B cell (primary cell): ENCODE measurements at regions not wholly inside any gene's neighbourhood (a gene's known extent, or its start where the extent isn't known, plus 50 kb on each side); places are given as distances from the start of the nearest gene placed in this dataset.

Experiments
- ATAC-seq: fragments of 200-7000 bp; cut with Tn5 transposase; one replicate; pipeline ENCODE4 v1.10.0; 2021; ENCODE audit warnings: low read depth, mild to moderate bottlenecking, moderate number of reproducible peaks, moderate library complexity
- CTCF ChIA-PET: fragments of 350-600 bp; sonication (Branson Sonifier 250); formaldehyde crosslinking; loops from one replicate; lab custom pipeline; 2021; ENCODE audit warnings: antibody characterized with exemption, inconsistent platforms; lab: Charles Lee
- POLR2A ChIA-PET: fragments of 350-600 bp; sonication (Branson Sonifier 250); formaldehyde crosslinking; loops from one replicate; lab custom pipeline; 2021; ENCODE audit warnings: antibody characterized with exemption; lab: Charles Lee
- DNase-seq: peaks from one replicate; pipeline ENCODE4 v3.0.0; 2013
- H2AFZ ChIP-seq: 2 replicates; pipeline ENCODE4 v1.6.1; 2012; ENCODE audit warnings: mild to moderate bottlenecking, low read depth, low read length; ENCODE audit not compliant: insufficient read depth, poor library complexity, severe bottlenecking
- H3K27ac ChIP-seq, 2 donors: 1 replicate in 1 of 2; 2 replicates in 1 of 2; pipeline ENCODE4 v1.5.1; 2012 to 2013; ENCODE audit warnings: low read length in 2 of 2, mild to moderate bottlenecking in 2 of 2, moderate library complexity in 1 of 2
- H3K27me3 ChIP-seq, 4 experiments: fragments of 200-600 bp in 1 of 4; sonication (generic) in 1 of 4; replicated peaks in 1 of 4; 1 replicate in 2 of 4; 2 replicates in 2 of 4; pipeline versions ENCODE4 v1.6.1 to v1.7.0; 2013 to 2016; ENCODE audit warnings: low read length in 3 of 4, mild to moderate bottlenecking in 2 of 4, mixed read lengths in 1 of 4, moderate library complexity in 1 of 4; ENCODE audit not compliant: insufficient read depth in 4 of 4, control insufficient read depth in 3 of 4; ENCODE audit errors: control extremely low read depth in 1 of 4
- H3K36me3 ChIP-seq, 2 experiments: replicated peaks in 1 of 2; 1 replicate in 1 of 2; 2 replicates in 1 of 2; pipeline versions ENCODE4 v1.6.1 to v1.7.1; 2013; ENCODE audit warnings: low read length in 1 of 2; ENCODE audit not compliant: insufficient read depth in 2 of 2, control insufficient read depth in 1 of 2; ENCODE audit errors: control extremely low read depth in 1 of 2, extremely low read depth in 1 of 2
- H3K4me1 ChIP-seq, 2 donors: fragments of 200-600 bp in 1 of 2; sonication (generic) in 1 of 2; 1 replicate in 1 of 2; 2 replicates in 1 of 2; pipeline versions ENCODE4 v1.5.1 to v1.6.1; 2013 to 2017; ENCODE audit warnings: low read length in 2 of 2; ENCODE audit not compliant: control insufficient read depth in 2 of 2, insufficient read depth in 2 of 2
- H3K4me2 ChIP-seq: replicated peaks from 2 replicates; pipeline ENCODE3; 2012; ENCODE audit warnings: mild to moderate bottlenecking, low read depth, low read length; ENCODE audit not compliant: poor library complexity, severe bottlenecking
- H3K4me3 ChIP-seq, 5 experiments: fragments of 200-600 bp in 1 of 5; sonication (generic) in 1 of 5; 1 replicate in 3 of 5; 2 replicates in 2 of 5; pipeline versions ENCODE4 v1.5.1 to v1.7.0; 2011 to 2016; ENCODE audit warnings: low read length in 4 of 5, mild to moderate bottlenecking in 4 of 5, low read depth in 2 of 5, control low read depth in 1 of 5, moderate library complexity in 1 of 5; ENCODE audit not compliant: insufficient read depth in 1 of 5; ENCODE audit errors: control extremely low read depth in 1 of 5, extremely low read depth in 1 of 5
- H3K79me2 ChIP-seq: fragments of 200-600 bp; sonication (generic); one replicate; pipeline ENCODE4 v1.6.0; 2016; ENCODE audit warnings: low read length; ENCODE audit not compliant: control insufficient read depth, insufficient read depth
- H3K9ac ChIP-seq: fragments of 200-600 bp; sonication (generic); 2 replicates; pipeline ENCODE4 v1.6.1; 2017; ENCODE audit warnings: mild to moderate bottlenecking, low read length, moderate library complexity
- H3K9me3 ChIP-seq, 3 donors: one replicate each; pipeline versions ENCODE4 v1.6.1 to v1.7.1; 2013; ENCODE audit warnings: low read length in 2 of 3; ENCODE audit not compliant: control insufficient read depth in 2 of 3, insufficient read depth in 1 of 3; ENCODE audit errors: control extremely low read depth in 1 of 3
- H4K20me1 ChIP-seq: 2 replicates; pipeline ENCODE4 v1.6.0; 2012; ENCODE audit warnings: mild to moderate bottlenecking, low read length; ENCODE audit not compliant: insufficient read depth, control insufficient read depth, poor library complexity, severe bottlenecking
- H3K27ac Mint-ChIP-seq: one replicate; pipeline ENCODE4 v1.8.0; 2021; ENCODE audit warnings: mixed read lengths
- H3K27me3 Mint-ChIP-seq: one replicate; pipeline ENCODE4 v1.8.0; 2021; ENCODE audit warnings: mixed read lengths
- H3K4me1 Mint-ChIP-seq: one replicate; pipeline ENCODE4 v1.8.0; 2021; ENCODE audit warnings: mixed read lengths
- H3K4me3 Mint-ChIP-seq: one replicate; pipeline ENCODE4 v1.8.0; 2021; ENCODE audit warnings: mixed read lengths
- H3K9me3 Mint-ChIP-seq: one replicate; pipeline ENCODE4 v1.8.0; 2022; ENCODE audit warnings: mixed read lengths; ENCODE audit not compliant: insufficient read depth
- CTCF ChIP-seq: fragments of 200-600 bp; IDR thresholded peaks from one replicate; pipeline ENCODE4 v1.8.0; 2022; ENCODE audit warnings: antibody characterized with exemption, mild to moderate bottlenecking
- EZH2 ChIP-seq: IDR thresholded peaks from 2 replicates; pipeline ENCODE4 v1.6.1; 2012; ENCODE audit warnings: borderline replicate concordance, low read depth, mild to moderate bottlenecking, moderate library complexity, low read length; ENCODE audit not compliant: insufficient read depth, poor library complexity, severe bottlenecking
- WGBS: methylation state at CpG from one replicate; pipeline ENCODE4 v1.1.5; 2013; ENCODE audit warnings: missing lambda C conversion rate; ENCODE audit not compliant: insufficient coverage; 5-methylcytosine and 5-hydroxymethylcytosine counted together
- intact Hi-C: fragments of 100-400 bp; cut with micrococcal nuclease; formaldehyde crosslinking; loops from one replicate; pipeline ENCODE4 v1.10.0; 2022

GRCh38 chr2:4278392-4278791 is 575.0 kb downstream of the DCDC2C start:
- peaks cover 2% of the 10 kb centered on the region for H3K9me3 Mint-ChIP-seq

GRCh38 chr2:4279431-4279830 is 576.1 kb downstream of the DCDC2C start:
- no peaks in the 10 kb centered on the region for H3K4me1 ChIP-seq
- WGBS = no CpG with 5 or more reads among the region's 5 CpGs
- no peaks in the 10 kb centered on the region for H3K9me3 ChIP-seq
- DNase-seq = no peak
- H3K27ac Mint-ChIP-seq = no peak overlapping the region
- ChIA-PET CTCF (no interaction called here), POLR2A (no interaction called here)
- H3K36me3 ChIP-seq = no peaks in the 10 kb centered on the region
- intact Hi-C loops = no loop called here
- H3K4me3 ChIP-seq = no peak overlapping the region
- no peak overlapping the region for H3K4me2 ChIP-seq
- no peaks in the 10 kb centered on the region for H3K27me3 ChIP-seq
- no peak overlapping the region for H3K4me3 Mint-ChIP-seq
- H3K9ac ChIP-seq = no peak overlapping the region
- H3K79me2 ChIP-seq = no peaks in the 10 kb centered on the region
- H3K4me1 Mint-ChIP-seq = no peaks in the 10 kb centered on the region
- H3K9me3 Mint-ChIP-seq = peaks cover 4% of the 10 kb centered on the region
- H4K20me1 ChIP-seq = no peaks in the 10 kb centered on the region
- ATAC-seq = no peak
- no peaks in the 10 kb centered on the region for H3K27me3 Mint-ChIP-seq
- no peak overlapping the region for H3K27ac ChIP-seq
- TF ChIP-seq CTCF (no peak), EZH2 (no peak)
- no peak overlapping the region for H2AFZ ChIP-seq

More at GRCh38 chr2:4278392-4278791, 575.0 kb downstream of the DCDC2C start:
- Histone ChIP-seq H3K36me3 (no peaks in the 10 kb centered on the region), H2AFZ (no peak overlapping the region), H3K27me3 (no peaks in the 10 kb centered on the region), H3K4me1 (no peaks in the 10 kb centered on the region), H3K4me3 (no peak overlapping the region), H3K27ac (no peak overlapping the region), H3K4me2 (no peak overlapping the region), H3K79me2 (no peaks in the 10 kb centered on the region), H3K9me3 (no peaks in the 10 kb centered on the region), H4K20me1 (no peaks in the 10 kb centered on the region), H3K9ac (no peak overlapping the region)
- ChIA-PET POLR2A (no interaction called here), CTCF (no interaction called here)
- no peak for TF ChIP-seq EZH2
- no peak overlapping the region for H3K27ac Mint-ChIP-seq
- ATAC-seq (no peak), DNase-seq (no peak)
- intact Hi-C loops = no loop called here
- H3K4me1 Mint-ChIP-seq = no peaks in the 10 kb centered on the region
- no peaks in the 10 kb centered on the region for H3K27me3 Mint-ChIP-seq
- no peak overlapping the region for H3K4me3 Mint-ChIP-seq
- 67% methylated on average over 2 of the region's 7 CpGs for WGBS
